ENCODE measurements at regions not wholly inside any gene's neighbourhood (a gene's known extent, or its start where the extent isn't known, plus 50 kb on each side); places are given as distances from the start of the nearest gene placed in this dataset.

GRCh38 chr9:7394002-7394774 lies 405.4 kb downstream of the DMAC1 start:
- DNase-seq (ENCODE audit: low read depth) = no peak

- no peak for DNase-seq (ENCODE audit: low read depth)
Measured at GRCh38 chr9:7392148-7392547, 407.4 kb downstream of the DMAC1 start.

GRCh38 chr9:7388755-7389154 lies 410.8 kb downstream of the DMAC1 start:
- no peak for DNase-seq (ENCODE audit: low read depth)

GRCh38 chr9:7387840-7388239 lies 411.7 kb downstream of the DMAC1 start:
- no peak for DNase-seq (ENCODE audit: low read depth)

GRCh38 chr9:7382304-7382703 lies 417.3 kb downstream of the DMAC1 start:
- DNase-seq (ENCODE audit: low read depth) = no peak

GRCh38 chr9:7377489-7377888 lies 422.1 kb downstream of the DMAC1 start:
- no peak for DNase-seq (ENCODE audit: low read depth)

GRCh38 chr9:7376833-7377232 lies 422.7 kb downstream of the DMAC1 start:
- DNase-seq (ENCODE audit: low read depth) = no peak

GRCh38 chr9:7376213-7376612 lies 423.4 kb downstream of the DMAC1 start:
- no peak for DNase-seq (ENCODE audit: low read depth)

GRCh38 chr9:7375013-7375511 lies 424.5 kb downstream of the DMAC1 start:
- no peak for DNase-seq (ENCODE audit: low read depth)

GRCh38 chr9:7370988-7371387 lies 428.6 kb downstream of the DMAC1 start:
- DNase-seq (ENCODE audit: low read depth) = no peak

- no peak for DNase-seq (ENCODE audit: low read depth)
Measured at GRCh38 chr9:7370381-7370780, 429.2 kb downstream of the DMAC1 start.

- no peak for DNase-seq (ENCODE audit: low read depth)
Measured at GRCh38 chr9:7369384-7369821, 430.2 kb downstream of the DMAC1 start.

- no peak for DNase-seq (ENCODE audit: low read depth)
Measured at GRCh38 chr9:7368410-7369292, 430.9 kb downstream of the DMAC1 start.

GRCh38 chr9:7367726-7368125 lies 431.9 kb downstream of the DMAC1 start:
- no peak for DNase-seq (ENCODE audit: low read depth)

GRCh38 chr9:7366121-7366520 lies 433.5 kb downstream of the DMAC1 start:
- DNase-seq (ENCODE audit: low read depth) = no peak

- DNase-seq (ENCODE audit: low read depth) = no peak
Measured at GRCh38 chr9:7363777-7364477, 435.7 kb downstream of the DMAC1 start.

GRCh38 chr9:7360513-7360912 lies 439.1 kb downstream of the DMAC1 start:
- no peak for DNase-seq (ENCODE audit: low read depth)

GRCh38 chr9:7358876-7359275 lies 440.7 kb downstream of the DMAC1 start:
- DNase-seq (ENCODE audit: low read depth) = no peak

- DNase-seq (ENCODE audit: low read depth) = no peak
Measured at GRCh38 chr9:7354704-7355103, 444.9 kb downstream of the DMAC1 start.

GRCh38 chr9:7348692-7349091 lies 450.9 kb downstream of the DMAC1 start:
- DNase-seq (ENCODE audit: low read depth) = no peak

GRCh38 chr9:7347556-7347955 lies 452.0 kb downstream of the DMAC1 start:
- no peak for DNase-seq (ENCODE audit: low read depth)

- DNase-seq (ENCODE audit: low read depth) = no peak
Measured at GRCh38 chr9:7346144-7346543, 453.4 kb downstream of the DMAC1 start.
